BLaER1 treated with 17β-estradiol and CSF1 and Interleukin-3, amounts not matched to agents 10 nM and 100 nM (cell line): ENCODE measurements at regions not wholly inside any gene's neighbourhood (a gene's known extent, or its start where the extent isn't known, plus 50 kb on each side); places are given as distances from the start of the nearest gene placed in this dataset.
A peak's percentile ranks its signal among the peaks of the same experiment; 100 is the strongest.

Experiments used
- H3K27ac ChIP-seq, 11 experiments: shearing (Covaris generic); formaldehyde crosslinking; 2 replicates each; pipeline ENCODE4 v1.8.1; 2022
- H3K27me3 ChIP-seq, 11 experiments: shearing (Covaris generic); formaldehyde crosslinking; 2 replicates each; pipeline ENCODE4 v1.8.1; 2022
- H3K36me3 ChIP-seq, 11 experiments: shearing (Covaris generic); formaldehyde crosslinking; 2 replicates each; pipeline ENCODE4 v1.8.1; 2022
- H3K4me1 ChIP-seq, 10 experiments: shearing (Covaris generic); formaldehyde crosslinking; 2 replicates each; pipeline ENCODE4 v1.8.1; 2022
- H3K4me2 ChIP-seq, 11 experiments: shearing (Covaris generic); formaldehyde crosslinking; 2 replicates each; pipeline ENCODE4 v1.8.1; 2022
- H3K4me3 ChIP-seq, 10 experiments: shearing (Covaris generic); formaldehyde crosslinking; 2 replicates each; pipeline ENCODE4 v1.8.1; 2022
- H3K9ac ChIP-seq, 11 experiments: shearing (Covaris generic); formaldehyde crosslinking; 2 replicates each; pipeline ENCODE4 v1.8.1; 2022
- H3K9me3 ChIP-seq, 11 experiments: shearing (Covaris generic); formaldehyde crosslinking; replicated peaks in 1 of 11; 2 replicates each; pipeline ENCODE4 v1.8.1; 2022
- H4K20me1 ChIP-seq, 11 experiments: shearing (Covaris generic); formaldehyde crosslinking; 2 replicates each; pipeline ENCODE4 v1.8.1; 2022
- Cebpa-rat ChIP-seq, 11 experiments: shearing (Covaris generic); IDR thresholded peaks; 2 replicates each; pipeline ENCODE4 v1.8.1; 2022

DNA sequence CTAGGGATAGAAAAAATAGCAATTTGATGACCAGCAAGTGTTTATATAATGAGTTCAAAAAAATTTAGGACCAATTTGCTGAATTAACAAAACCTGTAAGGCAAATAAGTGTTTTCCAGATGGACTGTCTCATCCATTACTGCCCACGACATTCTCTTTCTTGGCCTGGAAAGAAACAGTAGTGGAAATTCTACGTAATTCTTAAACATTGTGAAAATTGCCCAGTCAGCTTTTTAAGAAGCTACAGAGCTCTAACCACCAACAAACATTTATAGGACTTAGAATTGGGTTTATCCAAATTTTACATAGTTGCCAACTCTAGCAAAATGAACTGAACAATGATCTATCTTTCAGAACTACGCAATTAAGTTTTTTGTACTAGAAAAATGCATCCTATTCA lies 227.7 kb upstream of the PEX5L start:
- no peaks in the 10 kb centered on the region for H3K36me3 ChIP-seq
- H3K4me3 ChIP-seq = no peak overlapping the region
- H3K4me2 ChIP-seq = no peak overlapping the region
- H3K9ac ChIP-seq = no peak overlapping the region
- no peak overlapping the region for H3K27ac ChIP-seq
- peaks cover 19 to 31% (median 29%) of the 10 kb centered on the region in 11 experiments for H3K9me3 ChIP-seq
- peaks cover 0 to 16% (median 6%) of the 10 kb centered on the region in 10 experiments; a peak in 8 of 20 replicates for H3K4me1 ChIP-seq
- no peak for TF ChIP-seq Cebpa-rat (IDR thresholded peaks at IDR 0.05)
- H3K27me3 ChIP-seq = no peaks in the 10 kb centered on the region
- H4K20me1 ChIP-seq = no peaks in the 10 kb centered on the region

- Histone ChIP-seq H3K27me3 (no peaks in the 10 kb centered on the region), H3K4me3 (no peak overlapping the region), H3K4me2 (no peak overlapping the region), H3K9ac (no peak overlapping the region), H3K27ac (no peak overlapping the region), H4K20me1 (no peaks in the 10 kb centered on the region), H3K4me1 (peaks cover 0 to 11% (median 6%) of the 10 kb centered on the region in 10 experiments; a peak in 7 of 20 replicates), H3K36me3 (no peaks in the 10 kb centered on the region), H3K9me3 (peaks cover 10 to 23% (median 20%) of the 10 kb centered on the region in 11 experiments)
- TF ChIP-seq Cebpa-rat (IDR thresholded peaks at IDR 0.05) = no peak
Measured at GRCh38 chr3:180265551-180265950, 228.8 kb upstream of the PEX5L start.

DNA sequence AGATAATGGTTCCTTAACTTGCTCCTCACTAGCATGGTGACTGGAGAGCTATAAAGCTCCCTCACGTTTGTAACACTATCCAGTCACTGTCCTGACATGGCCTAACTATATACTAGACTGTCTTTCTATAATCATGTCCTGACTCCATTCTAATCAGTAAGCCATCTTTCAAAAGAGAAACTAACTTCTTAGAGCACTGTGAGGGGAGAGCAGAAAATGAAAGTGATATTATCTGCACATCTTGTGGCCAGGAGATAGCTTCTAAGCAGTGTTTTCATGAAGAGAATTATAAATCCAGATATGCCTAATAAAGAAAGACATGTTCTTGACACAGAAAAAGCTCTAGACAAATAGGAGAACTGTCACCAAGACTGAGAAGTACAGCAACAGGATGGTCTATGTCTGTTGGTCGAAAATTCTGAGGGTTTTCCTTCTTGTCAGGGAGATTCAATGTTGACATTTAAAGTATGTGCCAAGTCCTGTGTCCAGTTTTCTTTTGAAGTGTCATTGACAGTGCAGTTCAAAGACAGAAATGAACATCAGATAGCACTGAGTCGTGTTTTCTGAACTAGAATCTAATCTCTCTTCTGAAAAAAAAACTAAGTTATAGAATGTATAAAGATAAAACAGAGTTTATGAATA lies 230.6 kb upstream of the PEX5L start:
- TF ChIP-seq Cebpa-rat (IDR thresholded peaks at IDR 0.05) = no peak
- H3K9ac ChIP-seq = no peak overlapping the region
- peaks cover 0 to 5% (median 3%) of the 10 kb centered on the region in 11 experiments; a peak in 7 of 22 replicates for H3K9me3 ChIP-seq
- H3K27me3 ChIP-seq = no peaks in the 10 kb centered on the region
- H3K4me2 ChIP-seq = peak overlapping the region; percentile 8 to 67 (median 32); a peak in 16 of 22 replicates
- no peaks in the 10 kb centered on the region for H3K36me3 ChIP-seq
- no peaks in the 10 kb centered on the region for H4K20me1 ChIP-seq
- peaks cover 0 to 11% (median 6%) of the 10 kb centered on the region in 10 experiments; a peak in 7 of 20 replicates for H3K4me1 ChIP-seq
- H3K4me3 ChIP-seq = no peak overlapping the region
- H3K27ac ChIP-seq = no peak overlapping the region

GRCh38 chr3:180274536-180274935 lies 237.8 kb upstream of the PEX5L start:
- no peak for TF ChIP-seq Cebpa-rat (IDR thresholded peaks at IDR 0.05)
- no peak overlapping the region for H3K4me2 ChIP-seq
- no peak overlapping the region for H3K9ac ChIP-seq
- H3K4me1 ChIP-seq = peaks cover 0 to 25% (median 10%) of the 10 kb centered on the region in 10 experiments; a peak in 11 of 20 replicates
- no peak overlapping the region for H3K27ac ChIP-seq
- H3K36me3 ChIP-seq = no peaks in the 10 kb centered on the region
- peaks cover 0 to 3% (median 0%) of the 10 kb centered on the region in 11 experiments; a peak in 3 of 22 replicates for H3K9me3 ChIP-seq
- no peak overlapping the region for H3K4me3 ChIP-seq
- H4K20me1 ChIP-seq = no peaks in the 10 kb centered on the region
- no peaks in the 10 kb centered on the region for H3K27me3 ChIP-seq

- TF ChIP-seq Cebpa-rat (IDR thresholded peaks at IDR 0.05) = no peak
- no peaks in the 10 kb centered on the region for H3K9me3 ChIP-seq
Measured at GRCh38 chr3:180275176-180275575, 238.4 kb upstream of the PEX5L start.

DNA sequence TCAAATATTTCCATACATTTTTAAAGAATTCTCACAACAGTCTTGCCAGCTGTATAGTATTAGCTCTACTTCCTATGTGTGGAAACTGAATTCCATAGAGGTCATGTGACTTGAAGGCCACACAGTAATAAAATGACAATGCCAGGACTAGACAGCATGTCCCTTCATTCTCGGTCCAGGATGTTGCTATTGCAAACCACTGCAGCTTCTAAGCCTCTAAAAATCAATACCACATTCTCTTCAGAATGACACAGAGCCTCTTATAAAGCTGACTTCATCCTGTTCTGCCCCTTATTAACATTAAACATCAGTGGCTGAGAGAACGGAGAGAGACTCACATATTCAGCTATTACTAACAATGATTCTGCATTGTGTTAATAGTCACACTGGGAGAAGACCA lies 240.3 kb upstream of the PEX5L start:
- Histone ChIP-seq H3K27ac (no peak overlapping the region), H3K27me3 (no peaks in the 10 kb centered on the region), H3K9ac (no peak overlapping the region), H3K4me3 (no peak overlapping the region), H3K4me1 (peaks cover 0 to 28% (median 10%) of the 10 kb centered on the region in 10 experiments; a peak in 11 of 20 replicates), H3K4me2 (no peak overlapping the region), H3K9me3 (no peaks in the 10 kb centered on the region), H3K36me3 (no peaks in the 10 kb centered on the region), H4K20me1 (no peaks in the 10 kb centered on the region)
- no peak for TF ChIP-seq Cebpa-rat (IDR thresholded peaks at IDR 0.05)

More at GRCh38 chr3:180275176-180275575, 238.4 kb upstream of the PEX5L start:
- Histone ChIP-seq H3K27me3 (no peaks in the 10 kb centered on the region), H4K20me1 (no peaks in the 10 kb centered on the region), H3K36me3 (no peaks in the 10 kb centered on the region), H3K9ac (no peak overlapping the region), H3K4me3 (no peak overlapping the region), H3K4me2 (no peak overlapping the region), H3K27ac (no peak overlapping the region), H3K4me1 (peaks cover 0 to 28% (median 10%) of the 10 kb centered on the region in 10 experiments; a peak in 11 of 20 replicates)

- peak overlapping the region in 6 of 11 experiments; percentile 21 to 71 (median 56); a peak in 11 of 22 replicates for H3K4me2 ChIP-seq
- no peak overlapping the region for H3K9ac ChIP-seq
- 0 out of 22 replicates have a peak overlapping the region, but pooled peaks of 1 of the 11 experiments have one; percentile 19 for H3K27ac ChIP-seq
- no peaks in the 10 kb centered on the region for H3K36me3 ChIP-seq
- H3K4me3 ChIP-seq = no peak overlapping the region
- no peaks in the 10 kb centered on the region for H3K9me3 ChIP-seq
- H3K4me1 ChIP-seq = peaks cover 0 to 28% (median 10%) of the 10 kb centered on the region in 10 experiments; a peak in 11 of 20 replicates
- no peak for TF ChIP-seq Cebpa-rat (IDR thresholded peaks at IDR 0.05)
- no peaks in the 10 kb centered on the region for H3K27me3 ChIP-seq
- no peaks in the 10 kb centered on the region for H4K20me1 ChIP-seq
Measured at GRCh38 chr3:180278583-180279188, 241.9 kb upstream of the PEX5L start.

DNA sequence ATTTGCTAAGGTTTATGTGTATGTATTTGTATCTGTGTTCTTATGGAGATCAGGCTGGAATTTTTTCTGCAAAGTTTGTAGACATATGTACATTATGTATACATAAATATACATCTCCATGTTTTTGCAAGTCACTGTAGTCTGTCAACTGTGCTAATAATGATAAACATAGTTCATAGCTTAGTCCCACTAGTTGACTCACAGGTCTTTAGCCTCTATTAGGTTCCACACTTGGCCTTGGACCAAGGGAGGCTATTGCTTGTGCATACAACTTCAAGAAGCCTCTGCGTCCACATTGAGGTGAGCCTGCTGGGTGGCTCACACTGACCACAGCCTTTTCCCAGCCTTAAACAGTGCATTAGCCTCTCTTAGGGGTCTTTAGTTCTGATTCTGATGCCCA lies 243.8 kb upstream of the PEX5L start:
- Histone ChIP-seq H3K4me2 (no peak overlapping the region), H3K27ac (no peak overlapping the region), H3K9me3 (no peaks in the 10 kb centered on the region), H4K20me1 (no peaks in the 10 kb centered on the region), H3K27me3 (no peaks in the 10 kb centered on the region), H3K4me1 (peaks cover 0 to 35% (median 10%) of the 10 kb centered on the region in 10 experiments; a peak in 11 of 20 replicates), H3K36me3 (no peaks in the 10 kb centered on the region), H3K4me3 (no peak overlapping the region), H3K9ac (no peak overlapping the region)
- TF ChIP-seq Cebpa-rat (IDR thresholded peaks at IDR 0.05) = no peak

DNA sequence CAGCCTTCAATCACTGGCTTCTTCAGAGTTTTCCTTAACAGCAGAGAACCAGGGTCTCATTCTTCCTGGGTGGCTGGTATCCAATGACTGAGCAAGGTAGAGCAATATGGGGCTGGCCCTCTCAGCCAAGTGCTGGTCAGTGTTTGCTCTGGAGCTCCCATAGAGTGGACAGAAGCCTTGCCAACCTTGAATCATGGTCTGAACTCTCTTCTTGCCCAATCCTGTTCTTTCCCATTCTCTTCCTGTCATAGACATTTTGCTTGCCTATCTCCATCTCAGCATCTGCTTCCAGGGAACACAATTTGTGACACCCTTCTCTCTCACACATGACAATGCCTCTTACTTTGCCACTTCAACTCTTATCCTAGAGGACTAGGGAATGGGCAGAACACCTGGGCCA lies 245.6 kb upstream of the PEX5L start:
- no peak for TF ChIP-seq Cebpa-rat (IDR thresholded peaks at IDR 0.05)
- H3K36me3 ChIP-seq = no peaks in the 10 kb centered on the region
- no peaks in the 10 kb centered on the region for H3K9me3 ChIP-seq
- H3K9ac ChIP-seq = no peak overlapping the region
- no peaks in the 10 kb centered on the region for H4K20me1 ChIP-seq
- no peak overlapping the region for H3K4me2 ChIP-seq
- H3K27ac ChIP-seq = no peak overlapping the region
- peaks cover 0 to 31% (median 10%) of the 10 kb centered on the region in 10 experiments; a peak in 11 of 20 replicates for H3K4me1 ChIP-seq
- H3K27me3 ChIP-seq = no peaks in the 10 kb centered on the region
- no peak overlapping the region for H3K4me3 ChIP-seq
